Vagina (tissue), 2 donors: ENCODE measurements at regions not wholly inside any gene's neighbourhood (a gene's known extent, or its start where the extent isn't known, plus 50 kb on each side); places are given as distances from the start of the nearest gene placed in this dataset.

Experiments
- POLR2A ChIP-seq, 2 donors: fragments of 450-650 bp; IDR thresholded peaks; one replicate each; pipeline ENCODE4 v1.6.1; 2017; ENCODE audit warnings: antibody characterized with exemption in 2 of 2, mild to moderate bottlenecking in 2 of 2, moderate library complexity in 2 of 2
- POLR2AphosphoS5 ChIP-seq, 2 donors: sonication (generic); formaldehyde crosslinking; IDR thresholded peaks; one replicate each; pipeline ENCODE4 v1.9.0; 2017; ENCODE audit warnings: antibody characterized with exemption in 2 of 2, mild to moderate bottlenecking in 2 of 2, low read depth in 1 of 2; ENCODE audit not compliant: insufficient read depth in 1 of 2

GRCh38 chr2:106293271-106293783 is 99.2 kb upstream of the UXS1 start:
- TF ChIP-seq POLR2A (IDR thresholded peaks at IDR 0.05) (no peak), POLR2AphosphoS5 (IDR thresholded peaks at IDR 0.05; ENCODE audit: insufficient read depth in 1 of 2, low read depth in 1 of 2) (no peak)
